SK-N-SH (cell line): ENCODE measurements at regions not wholly inside any gene's neighbourhood (a gene's known extent, or its start where the extent isn't known, plus 50 kb on each side); places are given as distances from the start of the nearest gene placed in this dataset.

Experiments used
- CTCF ChIA-PET: fragments of 300-600, 350-600 bp; formaldehyde crosslinking; extraction: SDS; loops from one replicate; lab custom pipeline; 2021; lab: Yijun Ruan, JAX
- POLR2A ChIA-PET: fragments of 350-600 bp; sonication (Branson Sonifier 250); formaldehyde crosslinking; extraction: SDS; loops from one replicate; lab custom pipeline; 2020; ENCODE audit warnings: antibody characterized with exemption, inconsistent platforms; lab: Yijun Ruan, JAX
- DNase-seq: peaks from one replicate; pipeline ENCODE4 v3.0.0; 2012
- H2AFZ ChIP-seq: fragments of 200-600 bp; sonication (generic); 2 replicates; pipeline ENCODE4 v1.8.1; 2016; ENCODE audit warnings: antibody characterized with exemption, mild to moderate bottlenecking, low read depth
- H3F3A ChIP-seq: fragments of 200-600 bp; sonication (generic); replicated peaks from 2 replicates; pipeline ENCODE3; 2016; ENCODE audit warnings: antibody characterized with exemption, mild to moderate bottlenecking; ENCODE audit not compliant: insufficient read depth
- H3K27ac ChIP-seq, 2 experiments: fragments of 200-500 bp in 1 of 2; fragments of 200-600 bp in 1 of 2; sonication (Bioruptor generic) in 1 of 2; sonication (generic), shearing (Covaris generic) in 1 of 2; 2 replicates each; pipeline versions ENCODE4 v1.5.1 to v1.6.1; 2014 to 2016; ENCODE audit warnings: low read depth in 2 of 2, inconsistent platforms in 1 of 2, low read length in 1 of 2, mild to moderate bottlenecking in 1 of 2, mixed read lengths in 1 of 2
- H3K27me3 ChIP-seq: fragments of 200-600 bp; sonication (generic), shearing (Covaris generic); 2 replicates; pipeline ENCODE4 v1.6.1; 2016; ENCODE audit warnings: mixed run types; ENCODE audit not compliant: insufficient read depth
- H3K36me3 ChIP-seq, 2 experiments: fragments of 200-500 bp in 1 of 2; fragments of 200-600 bp in 1 of 2; sonication (Bioruptor generic) in 1 of 2; sonication (generic) in 1 of 2; replicated peaks in 1 of 2; 2 replicates each; pipeline versions ENCODE3 to v1.5.1; 2014 to 2016; ENCODE audit warnings: low read length in 1 of 2, mild to moderate bottlenecking in 1 of 2; ENCODE audit not compliant: insufficient read depth in 2 of 2, control insufficient read depth in 1 of 2
- H3K4me1 ChIP-seq, 2 experiments: fragments of 200-500 bp in 1 of 2; fragments of 200-600 bp in 1 of 2; sonication (Bioruptor generic) in 1 of 2; sonication (generic), shearing (Covaris generic) in 1 of 2; 2 replicates each; pipeline versions ENCODE4 v1.5.1 to v1.6.1; 2014 to 2016; ENCODE audit warnings: low read depth in 1 of 2, low read length in 1 of 2, mixed run types in 1 of 2; ENCODE audit not compliant: insufficient read depth in 2 of 2, control insufficient read depth in 1 of 2
- H3K4me2 ChIP-seq: fragments of 200-600 bp; sonication (generic), shearing (Covaris generic); 2 replicates; pipeline ENCODE4 v1.6.1; 2017; ENCODE audit warnings: mixed run types
- H3K4me3 ChIP-seq, 2 experiments: fragments of 200-500 bp in 1 of 2; fragments of 200-600 bp in 1 of 2; sonication (Bioruptor generic) in 1 of 2; sonication (generic), shearing (Covaris generic) in 1 of 2; 2 replicates each; pipeline versions ENCODE4 v1.5.1 to v1.8.1; 2014 to 2016; ENCODE audit warnings: low read depth in 2 of 2, inconsistent platforms in 1 of 2, low read length in 1 of 2, mild to moderate bottlenecking in 1 of 2, mixed read lengths in 1 of 2, moderate library complexity in 1 of 2
- H3K79me2 ChIP-seq: fragments of 200-600 bp; sonication (generic); 2 replicates; pipeline ENCODE4 v1.8.1; 2017; ENCODE audit warnings: mild to moderate bottlenecking; ENCODE audit not compliant: insufficient read depth
- H3K9ac ChIP-seq: fragments of 200-600 bp; sonication (generic); 2 replicates; pipeline ENCODE4 v1.6.1; 2017; ENCODE audit warnings: mixed run types
- H3K9me2 ChIP-seq: fragments of 200-600 bp; sonication (generic); 2 replicates; pipeline ENCODE4 v1.6.1; 2017; ENCODE audit warnings: mixed run types
- H3K9me3 ChIP-seq: fragments of 200-600 bp; sonication (generic); 2 replicates; pipeline ENCODE4 v1.6.1; 2017; ENCODE audit warnings: mixed run types, mild to moderate bottlenecking, moderate library complexity
- H4K20me1 ChIP-seq: fragments of 200-600 bp; sonication (generic); 2 replicates; pipeline ENCODE4 v1.6.1; 2017; ENCODE audit warnings: mild to moderate bottlenecking, mixed run types; ENCODE audit not compliant: insufficient read depth
- CTCF ChIP-seq: fragments of 200-600 bp; sonication (generic); IDR thresholded peaks from 2 replicates; pipeline ENCODE4 v1.6.1; 2017; ENCODE audit warnings: antibody characterized with exemption, mild to moderate bottlenecking, moderate library complexity
- FOSL2 ChIP-seq: IDR thresholded peaks from 2 replicates; pipeline ENCODE4 v1.4.0; 2012; ENCODE audit warnings: low read depth, mild to moderate bottlenecking, moderate library complexity, borderline replicate concordance
- FOXJ3 ChIP-seq: sonication (generic); formaldehyde crosslinking; IDR thresholded peaks from 2 replicates; pipeline ENCODE4 v1.5.1; 2020; ENCODE audit warnings: mild to moderate bottlenecking, missing genetic modification reagents
- FOXM1 ChIP-seq: IDR thresholded peaks from 2 replicates; pipeline ENCODE4 v1.4.0; 2012; ENCODE audit warnings: low read depth, mild to moderate bottlenecking
- GATA2 ChIP-seq: sonication (generic); formaldehyde crosslinking; IDR thresholded peaks from 2 replicates; pipeline ENCODE4 v1.5.0; 2020; ENCODE audit warnings: mild to moderate bottlenecking, missing genetic modification reagents
- IRF3 ChIP-seq: fragments of 150-350 bp; IDR thresholded peaks from 2 replicates; pipeline ENCODE4 v1.6.1; 2016; ENCODE audit warnings: mild to moderate bottlenecking, low read depth, low read length
- JUND ChIP-seq: IDR thresholded peaks from 2 replicates; pipeline ENCODE4 v1.4.0; 2012
- MEF2A ChIP-seq: IDR thresholded peaks from 2 replicates; pipeline ENCODE4 v1.4.0; 2012; ENCODE audit warnings: low read depth, borderline replicate concordance
- MXI1 ChIP-seq: IDR thresholded peaks from 2 replicates; pipeline ENCODE4 v1.6.1; 2012; ENCODE audit warnings: mild to moderate bottlenecking, low read depth, low read length, improper control_type of control experiment
- NFIC ChIP-seq: IDR thresholded peaks from 2 replicates; pipeline ENCODE4 v1.4.0; 2012; ENCODE audit warnings: borderline replicate concordance
- NRF1 ChIP-seq: IDR thresholded peaks from 2 replicates; pipeline ENCODE4 v1.6.1; 2012; ENCODE audit warnings: low read depth, mild to moderate bottlenecking, low read length
- RCOR1 ChIP-seq: fragments of 150-350 bp; IDR thresholded peaks from 2 replicates; pipeline ENCODE4 v1.6.1; 2017; ENCODE audit warnings: antibody characterized with exemption, low read length
- SIN3A ChIP-seq: IDR thresholded peaks from 2 replicates; pipeline ENCODE4 v1.6.1; 2012; ENCODE audit warnings: low read depth, mild to moderate bottlenecking, low read length, moderate library complexity, borderline replicate concordance
- TCF12 ChIP-seq: IDR thresholded peaks from 2 replicates; pipeline ENCODE4 v1.4.0; 2012
- TEAD4 ChIP-seq: IDR thresholded peaks from 2 replicates; pipeline ENCODE4 v1.4.0; 2012; ENCODE audit warnings: mild to moderate bottlenecking, borderline replicate concordance; ENCODE audit not compliant: insufficient read depth
- YY1 ChIP-seq: IDR thresholded peaks from 2 replicates; pipeline ENCODE4 v1.4.0; 2012; ENCODE audit warnings: low read depth, mild to moderate bottlenecking
- ZBTB33 ChIP-seq: IDR thresholded peaks from 2 replicates; pipeline ENCODE4 v1.4.0; 2012; ENCODE audit warnings: low read depth, borderline replicate concordance
- WGBS: methylation state at CpG from one replicate; pipeline ENCODE4 v1.1.6; 2017; ENCODE audit warnings: low lambda C conversion rate; 5-methylcytosine and 5-hydroxymethylcytosine counted together
- TF ChIP-seq, protein P1 (sequence below): IDR thresholded peaks from 2 replicates; pipeline ENCODE4 v1.6.1; 2012; ENCODE audit warnings: mild to moderate bottlenecking, low read depth, low read length, moderate library complexity
- TF ChIP-seq, protein P2 (sequence below): IDR thresholded peaks from 2 replicates; pipeline ENCODE4; 2012
- TF ChIP-seq, protein P3 (sequence below): IDR thresholded peaks from 2 replicates; pipeline ENCODE4 v1.4.0; 2012; ENCODE audit warnings: low read depth, borderline replicate concordance

- no peak for DNase-seq
- WGBS = 5% methylated on average over 2 of the region's 2 CpGs
- CTCF ChIA-PET = interaction anchor here (0.9 to 1.4 kb wide), 2 partner anchors 10 to 13 kb away, joined by 3 to 6 read pairs; no protein-coding TSS in a partner anchor
Measured at GRCh38 chr20:56985066-56985685, 281.3 kb downstream of the BMP7 start.

More at GRCh38 chr20:56985066-56985685, 281.3 kb downstream of the BMP7 start:
- no peaks in the 10 kb centered on the region for H3F3A ChIP-seq
- no peak overlapping the region for H2AFZ ChIP-seq
- H3K79me2 ChIP-seq = no peaks in the 10 kb centered on the region
- POLR2A ChIA-PET = no interaction called here
- no peak overlapping the region for H3K4me2 ChIP-seq
- TF ChIP-seq NRF1 = no peak
- TF ChIP-seq JUND = no peak
- no peak for TF ChIP-seq TCF12
- no peak for TF ChIP-seq GATA2
- TF ChIP-seq FOSL2 = no peak
- no peak for TF ChIP-seq IRF3
- no peak for TF ChIP-seq NFIC
- TF ChIP-seq RCOR1 = no peak
- no peak for TF ChIP-seq TEAD4
- TF ChIP-seq YY1 = no peak
- no peak for TF ChIP-seq FOXJ3 (CRISPR knock-in tag)
- TF ChIP-seq CTCF = no peak
- TF ChIP-seq, protein P1, sequence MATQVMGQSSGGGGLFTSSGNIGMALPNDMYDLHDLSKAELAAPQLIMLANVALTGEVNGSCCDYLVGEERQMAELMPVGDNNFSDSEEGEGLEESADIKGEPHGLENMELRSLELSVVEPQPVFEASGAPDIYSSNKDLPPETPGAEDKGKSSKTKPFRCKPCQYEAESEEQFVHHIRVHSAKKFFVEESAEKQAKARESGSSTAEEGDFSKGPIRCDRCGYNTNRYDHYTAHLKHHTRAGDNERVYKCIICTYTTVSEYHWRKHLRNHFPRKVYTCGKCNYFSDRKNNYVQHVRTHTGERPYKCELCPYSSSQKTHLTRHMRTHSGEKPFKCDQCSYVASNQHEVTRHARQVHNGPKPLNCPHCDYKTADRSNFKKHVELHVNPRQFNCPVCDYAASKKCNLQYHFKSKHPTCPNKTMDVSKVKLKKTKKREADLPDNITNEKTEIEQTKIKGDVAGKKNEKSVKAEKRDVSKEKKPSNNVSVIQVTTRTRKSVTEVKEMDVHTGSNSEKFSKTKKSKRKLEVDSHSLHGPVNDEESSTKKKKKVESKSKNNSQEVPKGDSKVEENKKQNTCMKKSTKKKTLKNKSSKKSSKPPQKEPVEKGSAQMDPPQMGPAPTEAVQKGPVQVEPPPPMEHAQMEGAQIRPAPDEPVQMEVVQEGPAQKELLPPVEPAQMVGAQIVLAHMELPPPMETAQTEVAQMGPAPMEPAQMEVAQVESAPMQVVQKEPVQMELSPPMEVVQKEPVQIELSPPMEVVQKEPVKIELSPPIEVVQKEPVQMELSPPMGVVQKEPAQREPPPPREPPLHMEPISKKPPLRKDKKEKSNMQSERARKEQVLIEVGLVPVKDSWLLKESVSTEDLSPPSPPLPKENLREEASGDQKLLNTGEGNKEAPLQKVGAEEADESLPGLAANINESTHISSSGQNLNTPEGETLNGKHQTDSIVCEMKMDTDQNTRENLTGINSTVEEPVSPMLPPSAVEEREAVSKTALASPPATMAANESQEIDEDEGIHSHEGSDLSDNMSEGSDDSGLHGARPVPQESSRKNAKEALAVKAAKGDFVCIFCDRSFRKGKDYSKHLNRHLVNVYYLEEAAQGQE = no peak
- no peak for TF ChIP-seq FOXM1
- TF ChIP-seq, protein P2, sequence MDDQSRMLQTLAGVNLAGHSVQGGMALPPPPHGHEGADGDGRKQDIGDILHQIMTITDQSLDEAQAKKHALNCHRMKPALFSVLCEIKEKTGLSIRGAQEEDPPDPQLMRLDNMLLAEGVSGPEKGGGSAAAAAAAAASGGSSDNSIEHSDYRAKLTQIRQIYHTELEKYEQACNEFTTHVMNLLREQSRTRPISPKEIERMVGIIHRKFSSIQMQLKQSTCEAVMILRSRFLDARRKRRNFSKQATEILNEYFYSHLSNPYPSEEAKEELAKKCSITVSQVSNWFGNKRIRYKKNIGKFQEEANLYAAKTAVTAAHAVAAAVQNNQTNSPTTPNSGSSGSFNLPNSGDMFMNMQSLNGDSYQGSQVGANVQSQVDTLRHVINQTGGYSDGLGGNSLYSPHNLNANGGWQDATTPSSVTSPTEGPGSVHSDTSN = no peak
- TF ChIP-seq MXI1 = no peak
- no peak for TF ChIP-seq SIN3A
- TF ChIP-seq, protein P3, sequence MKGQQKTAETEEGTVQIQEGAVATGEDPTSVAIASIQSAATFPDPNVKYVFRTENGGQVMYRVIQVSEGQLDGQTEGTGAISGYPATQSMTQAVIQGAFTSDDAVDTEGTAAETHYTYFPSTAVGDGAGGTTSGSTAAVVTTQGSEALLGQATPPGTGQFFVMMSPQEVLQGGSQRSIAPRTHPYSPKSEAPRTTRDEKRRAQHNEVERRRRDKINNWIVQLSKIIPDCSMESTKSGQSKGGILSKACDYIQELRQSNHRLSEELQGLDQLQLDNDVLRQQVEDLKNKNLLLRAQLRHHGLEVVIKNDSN = no peak
- no peak for TF ChIP-seq MEF2A
- no peak for TF ChIP-seq ZBTB33
- TF ChIP-seq, all 33 proteins: peak for 0
- Histone ChIP-seq H3K4me3 (no peak overlapping the region), H3K9me2 (no peaks in the 10 kb centered on the region), H4K20me1 (no peaks in the 10 kb centered on the region), H3K4me1 (no peaks in the 10 kb centered on the region), H3K9me3 (no peaks in the 10 kb centered on the region), H3K9ac (no peak overlapping the region), H3K36me3 (no peaks in the 10 kb centered on the region), H3K27me3 (peaks cover 30% of the 10 kb centered on the region; the same call in 1 of the 2 replicates), H3K27ac (no peak overlapping the region)
